SK-N-SH (cell line): ENCODE measurements at regions not wholly inside any gene's neighbourhood (a gene's known extent, or its start where the extent isn't known, plus 50 kb on each side); places are given as distances from the start of the nearest gene placed in this dataset.
A peak's percentile ranks its signal among the peaks of the same experiment; 100 is the strongest.

Source experiments
- CTCF ChIA-PET: fragments of 300-600, 350-600 bp; formaldehyde crosslinking; extraction: SDS; loops from one replicate; lab custom pipeline; 2021; lab: Yijun Ruan, JAX
- POLR2A ChIA-PET: fragments of 350-600 bp; sonication (Branson Sonifier 250); formaldehyde crosslinking; extraction: SDS; loops from one replicate; lab custom pipeline; 2020; ENCODE audit warnings: antibody characterized with exemption, inconsistent platforms; lab: Yijun Ruan, JAX
- DNase-seq: peaks from one replicate; pipeline ENCODE4 v3.0.0; 2012
- H2AFZ ChIP-seq: fragments of 200-600 bp; sonication (generic); 2 replicates; pipeline ENCODE4 v1.8.1; 2016; ENCODE audit warnings: antibody characterized with exemption, mild to moderate bottlenecking, low read depth
- H3F3A ChIP-seq: fragments of 200-600 bp; sonication (generic); replicated peaks from 2 replicates; pipeline ENCODE3; 2016; ENCODE audit warnings: antibody characterized with exemption, mild to moderate bottlenecking; ENCODE audit not compliant: insufficient read depth
- H3K27ac ChIP-seq, 2 experiments: fragments of 200-500 bp in 1 of 2; fragments of 200-600 bp in 1 of 2; sonication (Bioruptor generic) in 1 of 2; sonication (generic), shearing (Covaris generic) in 1 of 2; 2 replicates each; pipeline versions ENCODE4 v1.5.1 to v1.6.1; 2014 to 2016; ENCODE audit warnings: low read depth in 2 of 2, inconsistent platforms in 1 of 2, low read length in 1 of 2, mild to moderate bottlenecking in 1 of 2, mixed read lengths in 1 of 2
- H3K27me3 ChIP-seq: fragments of 200-600 bp; sonication (generic), shearing (Covaris generic); 2 replicates; pipeline ENCODE4 v1.6.1; 2016; ENCODE audit warnings: mixed run types; ENCODE audit not compliant: insufficient read depth
- H3K36me3 ChIP-seq, 2 experiments: fragments of 200-500 bp in 1 of 2; fragments of 200-600 bp in 1 of 2; sonication (Bioruptor generic) in 1 of 2; sonication (generic) in 1 of 2; replicated peaks in 1 of 2; 2 replicates each; pipeline versions ENCODE3 to v1.5.1; 2014 to 2016; ENCODE audit warnings: low read length in 1 of 2, mild to moderate bottlenecking in 1 of 2; ENCODE audit not compliant: insufficient read depth in 2 of 2, control insufficient read depth in 1 of 2
- H3K4me1 ChIP-seq, 2 experiments: fragments of 200-500 bp in 1 of 2; fragments of 200-600 bp in 1 of 2; sonication (Bioruptor generic) in 1 of 2; sonication (generic), shearing (Covaris generic) in 1 of 2; 2 replicates each; pipeline versions ENCODE4 v1.5.1 to v1.6.1; 2014 to 2016; ENCODE audit warnings: low read depth in 1 of 2, low read length in 1 of 2, mixed run types in 1 of 2; ENCODE audit not compliant: insufficient read depth in 2 of 2, control insufficient read depth in 1 of 2
- H3K4me2 ChIP-seq: fragments of 200-600 bp; sonication (generic), shearing (Covaris generic); 2 replicates; pipeline ENCODE4 v1.6.1; 2017; ENCODE audit warnings: mixed run types
- H3K4me3 ChIP-seq, 2 experiments: fragments of 200-500 bp in 1 of 2; fragments of 200-600 bp in 1 of 2; sonication (Bioruptor generic) in 1 of 2; sonication (generic), shearing (Covaris generic) in 1 of 2; 2 replicates each; pipeline versions ENCODE4 v1.5.1 to v1.8.1; 2014 to 2016; ENCODE audit warnings: low read depth in 2 of 2, inconsistent platforms in 1 of 2, low read length in 1 of 2, mild to moderate bottlenecking in 1 of 2, mixed read lengths in 1 of 2, moderate library complexity in 1 of 2
- H3K79me2 ChIP-seq: fragments of 200-600 bp; sonication (generic); 2 replicates; pipeline ENCODE4 v1.8.1; 2017; ENCODE audit warnings: mild to moderate bottlenecking; ENCODE audit not compliant: insufficient read depth
- H3K9ac ChIP-seq: fragments of 200-600 bp; sonication (generic); 2 replicates; pipeline ENCODE4 v1.6.1; 2017; ENCODE audit warnings: mixed run types
- H3K9me2 ChIP-seq: fragments of 200-600 bp; sonication (generic); 2 replicates; pipeline ENCODE4 v1.6.1; 2017; ENCODE audit warnings: mixed run types
- H3K9me3 ChIP-seq: fragments of 200-600 bp; sonication (generic); 2 replicates; pipeline ENCODE4 v1.6.1; 2017; ENCODE audit warnings: mixed run types, mild to moderate bottlenecking, moderate library complexity
- H4K20me1 ChIP-seq: fragments of 200-600 bp; sonication (generic); 2 replicates; pipeline ENCODE4 v1.6.1; 2017; ENCODE audit warnings: mild to moderate bottlenecking, mixed run types; ENCODE audit not compliant: insufficient read depth
- ELF1 ChIP-seq: IDR thresholded peaks from 2 replicates; pipeline ENCODE4 v1.4.0; 2012
- EZH2phosphoT487 ChIP-seq: fragments of 200-600 bp; sonication (generic); IDR thresholded peaks from 2 replicates; pipeline ENCODE4 v1.6.1; 2017; ENCODE audit warnings: low read depth, mixed run types, mild to moderate bottlenecking, antibody characterized with exemption, moderate library complexity, borderline replicate concordance
- FOSL2 ChIP-seq: IDR thresholded peaks from 2 replicates; pipeline ENCODE4 v1.4.0; 2012; ENCODE audit warnings: low read depth, mild to moderate bottlenecking, moderate library complexity, borderline replicate concordance
- GABPA ChIP-seq: IDR thresholded peaks from 2 replicates; pipeline ENCODE4 v1.4.0; 2012; ENCODE audit warnings: low read depth, mild to moderate bottlenecking
- IRF3 ChIP-seq: fragments of 150-350 bp; IDR thresholded peaks from 2 replicates; pipeline ENCODE4 v1.6.1; 2016; ENCODE audit warnings: mild to moderate bottlenecking, low read depth, low read length
- JUND ChIP-seq: IDR thresholded peaks from 2 replicates; pipeline ENCODE4 v1.4.0; 2012
- MEF2A ChIP-seq: IDR thresholded peaks from 2 replicates; pipeline ENCODE4 v1.4.0; 2012; ENCODE audit warnings: low read depth, borderline replicate concordance
- MXI1 ChIP-seq: IDR thresholded peaks from 2 replicates; pipeline ENCODE4 v1.6.1; 2012; ENCODE audit warnings: mild to moderate bottlenecking, low read depth, low read length, improper control_type of control experiment
- NFIC ChIP-seq: IDR thresholded peaks from 2 replicates; pipeline ENCODE4 v1.4.0; 2012; ENCODE audit warnings: borderline replicate concordance
- NRF1 ChIP-seq: IDR thresholded peaks from 2 replicates; pipeline ENCODE4 v1.6.1; 2012; ENCODE audit warnings: low read depth, mild to moderate bottlenecking, low read length
- POLR2AphosphoS5 ChIP-seq: IDR thresholded peaks from 2 replicates; pipeline ENCODE4 v1.6.1; 2012; ENCODE audit warnings: low read depth, low read length
- RAD21 ChIP-seq: IDR thresholded peaks from 2 replicates; pipeline ENCODE4 v1.6.1; 2012; ENCODE audit warnings: mild to moderate bottlenecking, low read length
- RCOR1 ChIP-seq: fragments of 150-350 bp; IDR thresholded peaks from 2 replicates; pipeline ENCODE4 v1.6.1; 2017; ENCODE audit warnings: antibody characterized with exemption, low read length
- RFX5 ChIP-seq: IDR thresholded peaks from 2 replicates; pipeline ENCODE4 v1.6.1; 2012; ENCODE audit warnings: mild to moderate bottlenecking, improper control_type of control experiment, low read length
- RXRA ChIP-seq: IDR thresholded peaks from 2 replicates; pipeline ENCODE4 v1.4.0; 2012; ENCODE audit warnings: low read depth, mild to moderate bottlenecking, borderline replicate concordance
- SIN3A ChIP-seq: IDR thresholded peaks from 2 replicates; pipeline ENCODE4 v1.6.1; 2012; ENCODE audit warnings: low read depth, mild to moderate bottlenecking, low read length, moderate library complexity, borderline replicate concordance
- TAF1 ChIP-seq: IDR thresholded peaks from 2 replicates; pipeline ENCODE4 v1.6.1; 2012; ENCODE audit warnings: low read depth, mild to moderate bottlenecking, low read length, moderate library complexity, borderline replicate concordance
- TCF12 ChIP-seq: IDR thresholded peaks from 2 replicates; pipeline ENCODE4 v1.4.0; 2012
- USF2 ChIP-seq: fragments of 150-350 bp; IDR thresholded peaks from 2 replicates; pipeline ENCODE4 v1.6.1; 2017; ENCODE audit warnings: antibody characterized with exemption, low read length, low read depth, borderline replicate concordance
- YY1 ChIP-seq: IDR thresholded peaks from 2 replicates; pipeline ENCODE4 v1.4.0; 2012; ENCODE audit warnings: low read depth, mild to moderate bottlenecking
- ZBTB33 ChIP-seq: IDR thresholded peaks from 2 replicates; pipeline ENCODE4 v1.4.0; 2012; ENCODE audit warnings: low read depth, borderline replicate concordance
- WGBS: methylation state at CpG from one replicate; pipeline ENCODE4 v1.1.6; 2017; ENCODE audit warnings: low lambda C conversion rate; 5-methylcytosine and 5-hydroxymethylcytosine counted together

- no peak for TF ChIP-seq NFIC
- TF ChIP-seq RXRA, result no peak
- no peak for TF ChIP-seq IRF3
- TF ChIP-seq FOSL2, result no peak
These were observed 806.3 kb downstream of the BRD1 start (continued) for GRCh38 chr22:49021131-49021925.

- ChIA-PET CTCF (interaction anchor here (1.5 kb wide), 1 partner anchor 27 kb away, joined by 4 read pairs; no protein-coding TSS in a partner anchor), POLR2A (no interaction called here)
- Histone ChIP-seq H3K27me3 (peaks cover 31% of the 10 kb centered on the region; the same call in 1 of the 2 replicates), H3K79me2 (no peaks in the 10 kb centered on the region), H3K4me3 (no peak overlapping the region), H3K4me2 (no peak overlapping the region), H3K9ac (no peak overlapping the region), H3F3A (no peaks in the 10 kb centered on the region), H3K4me1 (peaks cover 0 to 42% of the 10 kb centered on the region in 2 experiments; a peak in 2 of 4 replicates), H2AFZ (no peak overlapping the region), H3K9me2 (no peaks in the 10 kb centered on the region), H3K9me3 (no peaks in the 10 kb centered on the region), H3K27ac (no peak overlapping the region; a peak in 1 of 4 replicates), H4K20me1 (no peaks in the 10 kb centered on the region), H3K36me3 (no peaks in the 10 kb centered on the region)
- peak; percentile 11 for DNase-seq
- TF ChIP-seq ZBTB33, result no peak
- TF ChIP-seq RCOR1, result no peak
- no peak for TF ChIP-seq RXRA
- no peak for TF ChIP-seq SIN3A
- TF ChIP-seq RAD21, result no peak
- TF ChIP-seq ELF1, result no peak
- no peak for TF ChIP-seq NRF1
- no peak for TF ChIP-seq EZH2phosphoT487
- no peak for TF ChIP-seq GABPA
- no peak for TF ChIP-seq TAF1
- no peak for TF ChIP-seq FOSL2
- TF ChIP-seq POLR2AphosphoS5, result no peak
- no peak for TF ChIP-seq JUND
- TF ChIP-seq MEF2A, result no peak
- TF ChIP-seq YY1, result no peak
- no peak for TF ChIP-seq USF2
- TF ChIP-seq RFX5, result no peak
- no peak for TF ChIP-seq TCF12
- no peak for TF ChIP-seq MXI1
- WGBS, result 20% methylated on average over 15 of the region's 15 CpGs
These were observed 807.6 kb downstream of the BRD1 start for GRCh38 chr22:49019737-49020713.
